NCI-H2107 (cell line): ENCODE measurements at regions not wholly inside any gene's neighbourhood (a gene's known extent, or its start where the extent isn't known, plus 50 kb on each side); places are given as distances from the start of the nearest gene placed in this dataset.

ENCODE experiments used
- DNase-seq: peaks from one replicate; lab custom pipeline; 2025; lab: John Stamatoyannopoulos, UW

- no peak for DNase-seq
Observed at GRCh38 chr19:28023064-28023463, 1189.9 kb downstream of the UQCRFS1 start.

- DNase-seq: no peak
Observed at GRCh38 chr19:28022506-28022905, 1190.4 kb downstream of the UQCRFS1 start.

- no peak for DNase-seq
Observed at GRCh38 chr19:28021259-28022185, 1191.4 kb downstream of the UQCRFS1 start.

- DNase-seq: no peak
Observed at GRCh38 chr19:28020619-28021258, 1192.2 kb downstream of the UQCRFS1 start.

GRCh38 chr19:28019901-28020300, 1193.0 kb downstream of the UQCRFS1 start:
- DNase-seq: no peak

- DNase-seq: no peak
Observed at GRCh38 chr19:28019371-28019770, 1193.6 kb downstream of the UQCRFS1 start.

GRCh38 chr19:28018499-28018898, 1194.5 kb downstream of the UQCRFS1 start:
- no peak for DNase-seq

- DNase-seq: no peak
Observed at GRCh38 chr19:28014615-28015405, 1198.1 kb downstream of the UQCRFS1 start.

- no peak for DNase-seq
Observed at GRCh38 chr19:28012361-28012760, 1200.6 kb downstream of the UQCRFS1 start.

GRCh38 chr19:28010656-28011055, 1202.3 kb downstream of the UQCRFS1 start:
- no peak for DNase-seq

- no peak for DNase-seq
Observed at GRCh38 chr19:28009696-28010095, 1203.3 kb downstream of the UQCRFS1 start.

GRCh38 chr19:28008695-28009094, 1204.3 kb downstream of the UQCRFS1 start:
- DNase-seq: no peak

- no peak for DNase-seq
Observed at GRCh38 chr19:28003543-28003942, 1209.4 kb downstream of the UQCRFS1 start.

- no peak for DNase-seq
Observed at GRCh38 chr19:27997069-27997468, 1215.9 kb downstream of the UQCRFS1 start.

GRCh38 chr19:27993619-27994570, 1219.1 kb downstream of the UQCRFS1 start:
- no peak for DNase-seq

GRCh38 chr19:27986299-27986698, 1226.7 kb downstream of the UQCRFS1 start:
- DNase-seq: no peak

- DNase-seq: no peak
Observed at GRCh38 chr19:27975419-27976005, 1237.4 kb downstream of the UQCRFS1 start.

- no peak for DNase-seq
Observed at GRCh38 chr19:27974082-27974513, 1238.9 kb downstream of the UQCRFS1 start.

GRCh38 chr19:27972291-27973040, 1240.5 kb downstream of the UQCRFS1 start:
- no peak for DNase-seq

- no peak for DNase-seq
Observed at GRCh38 chr19:27971869-27972268, 1241.1 kb downstream of the UQCRFS1 start.
